ENCODE measurements at regions not wholly inside any gene's neighbourhood (a gene's known extent, or its start where the extent isn't known, plus 50 kb on each side); places are given as distances from the start of the nearest gene placed in this dataset.

DNA sequence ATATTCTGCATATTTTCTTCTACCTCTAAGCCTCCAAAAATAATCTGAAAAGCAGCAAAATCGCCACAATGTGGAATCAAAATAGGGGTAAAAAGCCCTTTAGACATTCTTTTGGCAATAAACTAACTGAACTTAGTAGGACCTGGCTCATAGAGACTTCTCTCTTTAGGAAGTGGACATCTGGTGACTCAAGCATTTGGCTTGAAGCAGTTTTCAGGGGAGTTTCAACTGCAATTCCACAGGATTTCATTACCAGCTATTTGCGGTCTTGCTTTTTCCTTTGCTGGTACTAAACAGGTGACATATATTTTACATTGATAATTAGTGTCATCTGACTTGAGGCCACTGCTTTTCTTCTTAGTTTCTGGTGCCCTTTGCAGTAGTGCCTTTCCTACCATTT lies 173.2 kb upstream of the FBN2 start:
- TF ChIP-seq NRF1 (IDR thresholded peaks at IDR 0.05; ENCODE audit: low read depth, low read length) (no peak), GABPA (IDR thresholded peaks at IDR 0.05; ENCODE audit: low read depth) (no peak), MXI1 (IDR thresholded peaks at IDR 0.05; ENCODE audit: low read depth, low read length) (no peak), RAD21 (IDR thresholded peaks at IDR 0.05; ENCODE audit: low read length) (no peak), SMC3 (IDR thresholded peaks at IDR 0.05; ENCODE audit: low read depth, low read length) (no peak), EZH2phosphoT487 (IDR thresholded peaks at IDR 0.05; ENCODE audit: borderline replicate concordance, low read depth) (no peak), REST (IDR thresholded peaks at IDR 0.05; ENCODE audit: low read depth, low read length) (no peak), ELF1 (IDR thresholded peaks at IDR 0.05) (no peak), NFIC (IDR thresholded peaks at IDR 0.05; ENCODE audit: borderline replicate concordance) (no peak)
- TF ChIP-seq, protein P1, sequence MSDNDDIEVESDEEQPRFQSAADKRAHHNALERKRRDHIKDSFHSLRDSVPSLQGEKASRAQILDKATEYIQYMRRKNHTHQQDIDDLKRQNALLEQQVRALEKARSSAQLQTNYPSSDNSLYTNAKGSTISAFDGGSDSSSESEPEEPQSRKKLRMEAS (IDR thresholded peaks at IDR 0.05; ENCODE audit: low read depth) = no peak
- 3% methylated on average over 2 of the region's 2 CpGs for WGBS (ENCODE audit: low lambda C conversion rate)

DNA sequence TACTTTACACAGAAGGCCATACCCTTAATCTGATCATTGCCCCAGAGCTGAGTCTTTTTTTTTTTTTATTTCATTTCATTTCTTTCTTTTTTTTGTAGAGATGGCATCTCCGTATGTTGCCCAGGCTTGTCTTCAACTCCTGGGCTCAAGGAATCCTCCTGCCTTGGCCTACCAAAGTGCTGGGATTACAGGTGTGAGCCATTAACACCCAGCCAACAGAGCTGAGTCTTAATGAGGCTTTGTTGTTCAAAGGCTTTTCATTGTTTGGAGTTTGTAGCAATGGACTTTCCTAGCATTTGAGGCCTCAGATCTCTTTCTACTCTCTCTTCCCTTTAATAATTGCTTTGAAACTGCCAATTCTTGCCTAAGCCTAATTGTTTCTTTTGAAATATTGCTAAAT lies 176.5 kb upstream of the FBN2 start:
- Histone ChIP-seq H3K4me3 (ENCODE audit: low read depth in 2 of 2, low read length in 1 of 2) (no peak overlapping the region), H3F3A (replicated peaks; ENCODE audit: insufficient read depth) (no peaks in the 10 kb centered on the region), H3K36me3 (replicated peaks in 1 of 2; ENCODE audit: control insufficient read depth in 1 of 2, insufficient read depth in 2 of 2, low read length in 1 of 2) (no peaks in the 10 kb centered on the region), H3K27me3 (ENCODE audit: insufficient read depth) (peaks cover 16% of the 10 kb centered on the region), H3K27ac (ENCODE audit: low read depth in 2 of 2, low read length in 1 of 2) (no peak overlapping the region), H4K20me1 (ENCODE audit: insufficient read depth) (no peaks in the 10 kb centered on the region), H3K9ac (no peak overlapping the region), H3K4me1 (ENCODE audit: control insufficient read depth in 1 of 2, insufficient read depth in 2 of 2, low read depth in 1 of 2, low read length in 1 of 2) (no peaks in the 10 kb centered on the region), H3K79me2 (ENCODE audit: insufficient read depth) (no peaks in the 10 kb centered on the region), H3K9me2 (no peaks in the 10 kb centered on the region), H2AFZ (ENCODE audit: low read depth) (no peak overlapping the region), H3K9me3 (no peaks in the 10 kb centered on the region), H3K4me2 (no peak overlapping the region)
- WGBS (ENCODE audit: low lambda C conversion rate) = 8% methylated on average over 1 of the region's 1 CpG
- no peak for DNase-seq
- CTCF ChIA-PET = no interaction called here
- POLR2A ChIA-PET = no interaction called here
- TF ChIP-seq RXRA (IDR thresholded peaks at IDR 0.05; ENCODE audit: borderline replicate concordance, low read depth) (no peak), MEF2A (IDR thresholded peaks at IDR 0.05; ENCODE audit: borderline replicate concordance, low read depth) (no peak), FOXJ3 (CRISPR knock-in tag; IDR thresholded peaks at IDR 0.05) (no peak), TEAD4 (IDR thresholded peaks at IDR 0.05; ENCODE audit: borderline replicate concordance, insufficient read depth) (no peak), RCOR1 (IDR thresholded peaks at IDR 0.05; ENCODE audit: low read length) (no peak), SIN3A (IDR thresholded peaks at IDR 0.05; ENCODE audit: borderline replicate concordance, low read depth, low read length) (no peak), SMC3 (IDR thresholded peaks at IDR 0.05; ENCODE audit: low read depth, low read length) (no peak), USF2 (IDR thresholded peaks at IDR 0.05; ENCODE audit: borderline replicate concordance, low read depth, low read length) (no peak)

More for the DNA sequence above, 173.2 kb upstream of the FBN2 start:
- Histone ChIP-seq H3K36me3 (replicated peaks in 1 of 2; ENCODE audit: control insufficient read depth in 1 of 2, insufficient read depth in 2 of 2, low read length in 1 of 2) (no peaks in the 10 kb centered on the region), H3K27ac (ENCODE audit: low read depth in 2 of 2, low read length in 1 of 2) (no peak overlapping the region), H2AFZ (ENCODE audit: low read depth) (no peak overlapping the region), H3F3A (replicated peaks; ENCODE audit: insufficient read depth) (no peaks in the 10 kb centered on the region), H3K4me3 (ENCODE audit: low read depth in 2 of 2, low read length in 1 of 2) (no peak overlapping the region), H3K9me3 (no peaks in the 10 kb centered on the region), H3K9ac (no peak overlapping the region), H3K4me1 (ENCODE audit: control insufficient read depth in 1 of 2, insufficient read depth in 2 of 2, low read depth in 1 of 2, low read length in 1 of 2) (no peaks in the 10 kb centered on the region), H3K79me2 (ENCODE audit: insufficient read depth) (no peaks in the 10 kb centered on the region), H4K20me1 (ENCODE audit: insufficient read depth) (no peaks in the 10 kb centered on the region), H3K9me2 (no peaks in the 10 kb centered on the region), H3K27me3 (ENCODE audit: insufficient read depth) (peaks cover 16% of the 10 kb centered on the region), H3K4me2 (no peak overlapping the region)
- CTCF ChIA-PET = interaction anchor here (0.6 kb wide), 1 partner anchor 1508 kb away, joined by 3 read pairs; no protein-coding TSS in a partner anchor
- DNase-seq = no peak
- POLR2A ChIA-PET = no interaction called here
